ENCODE measurements at regions not wholly inside any gene's neighbourhood (a gene's known extent, or its start where the extent isn't known, plus 50 kb on each side); places are given as distances from the start of the nearest gene placed in this dataset.

DNA sequence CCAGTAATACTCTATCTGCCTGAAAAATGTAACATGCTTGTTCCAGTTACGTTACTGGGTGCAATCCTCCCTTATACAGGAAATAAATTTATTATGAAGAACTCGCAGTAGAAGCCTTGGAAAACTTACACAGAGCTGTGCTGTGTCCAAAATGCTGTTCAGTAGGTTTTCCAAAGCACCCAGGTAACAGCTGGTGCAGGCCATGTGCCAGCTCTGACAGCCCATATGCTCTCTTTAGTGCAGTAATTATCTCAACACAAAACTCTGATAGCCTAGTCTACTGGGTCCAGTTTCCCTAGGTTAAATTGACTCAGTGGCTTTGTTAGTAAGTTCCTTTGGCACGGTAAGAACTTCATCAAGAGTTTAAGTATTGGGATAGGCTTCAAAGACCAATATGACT is 120.7 kb upstream of the OBI1 start:
- H3K9me3 ChIP-seq (replicated peaks in 1 of 2; ENCODE audit: control insufficient read depth in 1 of 2, insufficient read depth in 1 of 2, low read length in 2 of 2), result no peaks in the 10 kb centered on the region
- WGBS (ENCODE audit: insufficient coverage), result 100% methylated on average over 2 of the region's 3 CpGs
- H3K79me2 ChIP-seq (ENCODE audit: insufficient read depth, low read length), result no peaks in the 10 kb centered on the region
- H3K4me3 ChIP-seq (replicated peaks in 1 of 3; ENCODE audit: low read depth in 2 of 3, low read length in 3 of 3), result no peak overlapping the region
- Mint-ChIP-seq H3K4me3 (no peak overlapping the region), H3K36me3 (no peaks in the 10 kb centered on the region), H3K27me3 (ENCODE audit: low read depth in 3 of 3) (peaks cover 1 to 5% (median 1%) of the 10 kb centered on the region in 3 donors), H3K27ac (no peak overlapping the region), H3K9me3 (no peaks in the 10 kb centered on the region), H3K4me1 (no peaks in the 10 kb centered on the region)
- H3K9ac ChIP-seq (ENCODE audit: insufficient read depth, low read length, poor library complexity, severe bottlenecking), result no peak overlapping the region
- no peaks in the 10 kb centered on the region for H3K4me1 ChIP-seq (ENCODE audit: control insufficient read depth in 1 of 2, insufficient read depth in 2 of 2, low read length in 2 of 2)
- TF ChIP-seq, protein P1, sequence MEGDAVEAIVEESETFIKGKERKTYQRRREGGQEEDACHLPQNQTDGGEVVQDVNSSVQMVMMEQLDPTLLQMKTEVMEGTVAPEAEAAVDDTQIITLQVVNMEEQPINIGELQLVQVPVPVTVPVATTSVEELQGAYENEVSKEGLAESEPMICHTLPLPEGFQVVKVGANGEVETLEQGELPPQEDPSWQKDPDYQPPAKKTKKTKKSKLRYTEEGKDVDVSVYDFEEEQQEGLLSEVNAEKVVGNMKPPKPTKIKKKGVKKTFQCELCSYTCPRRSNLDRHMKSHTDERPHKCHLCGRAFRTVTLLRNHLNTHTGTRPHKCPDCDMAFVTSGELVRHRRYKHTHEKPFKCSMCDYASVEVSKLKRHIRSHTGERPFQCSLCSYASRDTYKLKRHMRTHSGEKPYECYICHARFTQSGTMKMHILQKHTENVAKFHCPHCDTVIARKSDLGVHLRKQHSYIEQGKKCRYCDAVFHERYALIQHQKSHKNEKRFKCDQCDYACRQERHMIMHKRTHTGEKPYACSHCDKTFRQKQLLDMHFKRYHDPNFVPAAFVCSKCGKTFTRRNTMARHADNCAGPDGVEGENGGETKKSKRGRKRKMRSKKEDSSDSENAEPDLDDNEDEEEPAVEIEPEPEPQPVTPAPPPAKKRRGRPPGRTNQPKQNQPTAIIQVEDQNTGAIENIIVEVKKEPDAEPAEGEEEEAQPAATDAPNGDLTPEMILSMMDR (IDR thresholded peaks at IDR 0.05), result no peak
- no peaks in the 10 kb centered on the region for H3K27me3 ChIP-seq (ENCODE audit: control insufficient read depth in 2 of 2, insufficient read depth in 2 of 2, low read length in 2 of 2)
- DNase-seq, result no peak
- H3K4me2 ChIP-seq (replicated peaks; ENCODE audit: extremely low read depth, low read length, poor library complexity, severe bottlenecking), result no peak overlapping the region
- no peak overlapping the region for H2AFZ ChIP-seq (ENCODE audit: insufficient read depth, low read depth, low read length, poor library complexity, severe bottlenecking)
- H3K27ac ChIP-seq (ENCODE audit: low read depth in 1 of 2, low read length in 2 of 2), result no peak overlapping the region
- H3K36me3 ChIP-seq (replicated peaks in 1 of 2; ENCODE audit: control insufficient read depth in 1 of 2, insufficient read depth in 2 of 2, low read length in 2 of 2), result no peaks in the 10 kb centered on the region
- intact Hi-C loops (cut with micrococcal nuclease), result no loop called here
- no peaks in the 10 kb centered on the region for H4K20me1 ChIP-seq (ENCODE audit: insufficient read depth, low read length)

DNA sequence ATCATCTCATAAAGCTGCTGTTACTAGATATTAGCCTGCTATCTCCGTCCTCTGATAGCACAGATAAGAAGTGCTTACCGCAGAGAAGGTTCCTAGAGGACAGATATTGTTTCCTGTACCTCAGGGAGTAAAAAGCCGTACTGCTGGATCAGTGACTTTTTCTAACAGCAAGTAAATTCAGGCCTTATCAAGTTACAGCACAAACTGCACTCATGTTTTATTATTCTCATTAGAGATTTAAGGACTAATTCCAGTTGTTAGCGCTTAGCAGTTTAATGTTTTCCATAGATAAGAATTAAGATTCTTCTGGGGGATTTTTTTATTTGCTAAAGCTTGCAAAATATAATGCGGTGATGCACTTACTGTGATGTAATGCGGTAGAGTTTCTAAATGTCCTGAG is 119.0 kb upstream of the OBI1 start:
- H3K79me2 ChIP-seq (ENCODE audit: insufficient read depth, low read length), result no peaks in the 10 kb centered on the region
- no peaks in the 10 kb centered on the region for H3K9me3 ChIP-seq (replicated peaks in 1 of 2; ENCODE audit: control insufficient read depth in 1 of 2, insufficient read depth in 1 of 2, low read length in 2 of 2)
- DNase-seq, result no peak
- H3K4me2 ChIP-seq (replicated peaks; ENCODE audit: extremely low read depth, low read length, poor library complexity, severe bottlenecking), result no peak overlapping the region
- H3K27ac Mint-ChIP-seq, result no peak overlapping the region
- 100% methylated on average over 1 of the region's 6 CpGs for WGBS (ENCODE audit: insufficient coverage)
- intact Hi-C loops (cut with micrococcal nuclease), result no loop called here
- TF ChIP-seq, protein P1 (IDR thresholded peaks at IDR 0.05), result no peak
- no peaks in the 10 kb centered on the region for H3K27me3 ChIP-seq (ENCODE audit: control insufficient read depth in 2 of 2, insufficient read depth in 2 of 2, low read length in 2 of 2)
- no peaks in the 10 kb centered on the region for H3K36me3 ChIP-seq (replicated peaks in 1 of 2; ENCODE audit: control insufficient read depth in 1 of 2, insufficient read depth in 2 of 2, low read length in 2 of 2)
- H3K4me3 ChIP-seq (replicated peaks in 1 of 3; ENCODE audit: low read depth in 2 of 3, low read length in 3 of 3), result no peak overlapping the region
- no peak overlapping the region for H3K4me3 Mint-ChIP-seq
- H3K9ac ChIP-seq (ENCODE audit: insufficient read depth, low read length, poor library complexity, severe bottlenecking), result no peak overlapping the region
- no peak overlapping the region for H2AFZ ChIP-seq (ENCODE audit: insufficient read depth, low read depth, low read length, poor library complexity, severe bottlenecking)
- no peaks in the 10 kb centered on the region for H3K9me3 Mint-ChIP-seq
- H3K27me3 Mint-ChIP-seq (ENCODE audit: low read depth in 3 of 3), result peaks cover 3 to 5% (median 4%) of the 10 kb centered on the region in 3 donors
- no peaks in the 10 kb centered on the region for H4K20me1 ChIP-seq (ENCODE audit: insufficient read depth, low read length)
- H3K4me1 Mint-ChIP-seq, result no peaks in the 10 kb centered on the region
- H3K36me3 Mint-ChIP-seq, result no peaks in the 10 kb centered on the region
- H3K27ac ChIP-seq (ENCODE audit: low read depth in 1 of 2, low read length in 2 of 2), result no peak overlapping the region
- no peaks in the 10 kb centered on the region for H3K4me1 ChIP-seq (ENCODE audit: control insufficient read depth in 1 of 2, insufficient read depth in 2 of 2, low read length in 2 of 2)

Measured in CD14-positive monocyte (primary cell).